ACC112 (cell line): ENCODE measurements at regions not wholly inside any gene's neighbourhood (a gene's known extent, or its start where the extent isn't known, plus 50 kb on each side); places are given as distances from the start of the nearest gene placed in this dataset.

Source experiments
- H2AFZ ChIP-seq: fragments of 200-600 bp; sonication (generic); one replicate; pipeline ENCODE4 v1.6.0; 2017; ENCODE audit warnings: antibody characterized with exemption, low read length; ENCODE audit not compliant: unreplicated experiment
- H3K27ac ChIP-seq: fragments of 200-600 bp; sonication (generic); 2 replicates; pipeline ENCODE4 v1.5.1; 2014; ENCODE audit warnings: low read depth, mild to moderate bottlenecking, antibody characterized with exemption, low read length, moderate library complexity
- H3K27me3 ChIP-seq: fragments of 200-600 bp; sonication (generic); 2 replicates; pipeline ENCODE4 v1.6.1; 2014; ENCODE audit warnings: mild to moderate bottlenecking, antibody characterized with exemption, low read length, moderate library complexity, mixed read lengths; ENCODE audit not compliant: insufficient read depth
- H3K36me3 ChIP-seq: fragments of 200-600 bp; sonication (generic); 2 replicates; pipeline ENCODE4 v1.6.1; 2016; ENCODE audit warnings: mild to moderate bottlenecking, antibody characterized with exemption, low read length, moderate library complexity, mixed read lengths; ENCODE audit not compliant: insufficient read depth
- H3K4me1 ChIP-seq: fragments of 200-600 bp; sonication (generic); one replicate; pipeline ENCODE4 v1.6.1; 2016; ENCODE audit warnings: low read length, mixed read lengths; ENCODE audit not compliant: insufficient read depth, unreplicated experiment, control insufficient read depth
- H3K4me3 ChIP-seq: fragments of 200-600 bp; sonication (generic); 2 replicates; pipeline ENCODE4 v1.5.1; 2014; ENCODE audit warnings: mild to moderate bottlenecking, low read depth, low read length
- H3K79me2 ChIP-seq: fragments of 200-600 bp; sonication (generic); one replicate; pipeline ENCODE4 v1.6.0; 2016; ENCODE audit warnings: low read length; ENCODE audit not compliant: control insufficient read depth, unreplicated experiment, insufficient read depth

- H3K27ac ChIP-seq = no peak overlapping the region
- H3K4me3 ChIP-seq = no peak overlapping the region
- H3K27me3 ChIP-seq = peaks cover 20% of the 10 kb centered on the region; the same call in 1 of the 2 replicates
- H3K36me3 ChIP-seq = no peaks in the 10 kb centered on the region
- no peak overlapping the region for H2AFZ ChIP-seq
- peaks cover 2% of the 10 kb centered on the region for H3K4me1 ChIP-seq
- no peaks in the 10 kb centered on the region for H3K79me2 ChIP-seq
Observed at GRCh38 chr11:112369916-112370315, 109.3 kb upstream of the PLET1 start.

DNA sequence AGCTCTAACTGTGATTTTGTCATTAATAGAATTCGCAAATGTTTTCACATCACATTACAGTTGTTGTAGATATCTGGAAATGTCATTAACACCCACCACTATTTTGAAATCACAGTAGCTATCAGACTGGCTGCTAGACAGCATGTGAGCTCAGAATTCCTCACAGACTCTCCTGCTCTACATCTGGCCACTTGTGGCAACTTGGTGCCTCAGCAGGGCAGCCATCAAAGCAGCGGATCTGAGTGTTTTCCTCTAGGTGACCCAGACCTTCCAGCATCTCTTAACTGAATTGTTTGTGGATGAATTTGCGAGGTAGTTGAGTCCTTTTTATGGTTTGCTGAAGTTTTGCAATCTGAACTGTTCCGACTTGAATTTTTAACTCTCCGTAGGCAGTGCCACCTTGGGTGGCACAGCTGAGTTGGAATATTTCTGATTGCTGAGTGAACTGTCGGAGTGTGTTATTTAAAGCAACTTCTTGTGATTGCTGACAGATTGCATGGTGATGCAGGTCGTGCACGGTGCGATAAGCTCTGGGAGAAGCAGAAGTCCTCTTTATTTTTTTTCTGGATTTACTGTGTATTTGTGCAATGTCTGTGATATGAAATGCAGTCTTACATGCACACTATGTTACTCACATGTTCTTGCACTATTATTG, 114.0 kb upstream of the PLET1 start:
- H2AFZ ChIP-seq = no peak overlapping the region
- H3K4me3 ChIP-seq = no peak overlapping the region
- no peaks in the 10 kb centered on the region for H3K79me2 ChIP-seq
- peaks cover 27% of the 10 kb centered on the region; the same call in 1 of the 2 replicates for H3K27me3 ChIP-seq
- no peaks in the 10 kb centered on the region for H3K4me1 ChIP-seq
- H3K27ac ChIP-seq = no peak overlapping the region
- H3K36me3 ChIP-seq = no peaks in the 10 kb centered on the region

DNA sequence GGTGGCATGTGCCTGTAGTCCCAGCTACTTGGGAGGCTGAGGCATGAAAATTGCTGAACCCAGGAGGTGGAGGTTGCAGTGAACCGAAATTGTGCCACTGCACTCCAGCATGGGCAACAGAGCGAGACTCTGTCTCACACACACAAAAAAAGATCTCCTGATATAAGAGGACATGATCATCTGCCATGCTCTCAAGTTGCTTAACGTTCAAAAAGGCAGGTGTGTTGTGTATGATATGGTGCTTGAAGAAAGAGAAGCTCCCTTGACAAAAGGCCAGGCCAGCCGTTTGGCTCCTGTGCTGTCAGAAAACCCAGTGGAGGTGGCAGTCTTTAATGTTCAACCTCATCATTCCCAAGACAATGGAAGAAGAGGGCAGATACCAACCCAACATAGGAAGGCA, 117.3 kb upstream of the PLET1 start:
- H3K4me1 ChIP-seq = no peaks in the 10 kb centered on the region
- H3K79me2 ChIP-seq = no peaks in the 10 kb centered on the region
- no peaks in the 10 kb centered on the region for H3K36me3 ChIP-seq
- no peak overlapping the region for H3K27ac ChIP-seq
- H3K4me3 ChIP-seq = no peak overlapping the region
- H3K27me3 ChIP-seq = peaks cover 19% of the 10 kb centered on the region; the same call in 1 of the 2 replicates
- H2AFZ ChIP-seq = no peak overlapping the region

DNA sequence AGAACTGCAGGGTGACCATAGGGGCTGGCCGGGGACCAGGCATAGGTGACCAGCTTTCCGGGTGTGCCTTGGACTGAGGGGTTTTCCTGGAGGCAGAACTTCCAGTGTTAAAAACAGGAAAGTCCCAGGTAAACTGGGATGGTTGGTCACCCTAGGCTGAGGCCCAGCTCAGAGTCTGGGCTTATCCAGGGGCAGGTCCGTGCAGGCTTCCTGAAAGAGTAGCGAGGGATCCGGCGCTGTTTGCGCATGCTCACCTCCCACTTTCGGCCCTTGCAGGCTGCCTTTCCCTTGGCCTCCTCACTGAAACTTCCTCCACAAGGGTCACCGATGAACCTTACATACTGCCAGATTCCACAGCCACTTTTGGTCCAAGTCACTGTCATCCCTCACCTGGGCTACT, 119.8 kb upstream of the PLET1 start:
- no peaks in the 10 kb centered on the region for H3K36me3 ChIP-seq
- H3K4me3 ChIP-seq = no peak overlapping the region
- no peaks in the 10 kb centered on the region for H3K79me2 ChIP-seq
- H3K27me3 ChIP-seq = peaks cover 8% of the 10 kb centered on the region; the same call in 1 of the 2 replicates
- H3K27ac ChIP-seq = no peak overlapping the region
- H3K4me1 ChIP-seq = no peaks in the 10 kb centered on the region
- no peak overlapping the region for H2AFZ ChIP-seq

DNA sequence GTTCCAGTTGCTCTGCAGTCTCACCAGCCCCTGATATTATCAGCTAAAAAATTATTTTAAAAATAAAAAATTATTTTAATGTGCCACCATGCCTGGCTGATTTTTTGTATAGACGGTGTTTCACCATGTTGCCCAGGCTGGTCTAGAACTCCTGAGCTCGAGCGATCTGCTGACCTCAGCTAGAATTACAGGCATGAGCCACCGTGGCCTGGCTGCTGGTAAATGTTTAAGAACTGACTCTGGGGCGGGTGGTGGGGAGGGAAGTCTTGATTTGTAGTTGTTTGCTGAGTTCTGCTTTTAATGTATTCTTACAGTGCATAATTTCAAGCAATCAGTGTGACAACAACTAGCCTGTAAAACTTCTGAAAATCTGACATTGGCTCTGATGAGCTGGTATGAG, 120.9 kb upstream of the PLET1 start:
- no peak overlapping the region for H2AFZ ChIP-seq
- H3K4me3 ChIP-seq = no peak overlapping the region
- peaks cover 8% of the 10 kb centered on the region; the same call in 1 of the 2 replicates for H3K27me3 ChIP-seq
- H3K4me1 ChIP-seq = no peaks in the 10 kb centered on the region
- H3K36me3 ChIP-seq = no peaks in the 10 kb centered on the region
- no peak overlapping the region for H3K27ac ChIP-seq
- H3K79me2 ChIP-seq = no peaks in the 10 kb centered on the region

DNA sequence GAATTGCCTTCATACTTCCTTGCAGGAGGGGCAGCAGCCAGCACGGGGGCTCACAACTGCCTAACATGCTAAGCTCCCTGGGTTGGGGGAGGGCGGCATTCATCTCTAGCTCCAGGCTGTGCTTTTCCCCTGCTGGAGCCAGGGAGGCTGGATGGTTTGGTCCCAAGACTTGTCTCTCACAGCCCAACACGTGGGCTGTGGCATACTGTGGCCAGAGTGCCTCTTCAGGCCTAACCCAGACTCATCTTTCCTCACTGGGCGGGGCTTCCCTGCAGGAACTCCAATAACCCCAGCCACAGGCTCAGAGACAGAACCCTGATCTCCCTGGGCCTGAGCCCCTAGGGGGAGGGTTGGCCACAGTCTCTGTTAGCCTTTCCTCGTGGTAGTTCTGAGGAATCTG, 121.9 kb upstream of the PLET1 start:
- no peak overlapping the region for H2AFZ ChIP-seq
- H3K27me3 ChIP-seq = 0 out of 2 replicates have a peak, but pooled peaks cover 4% of the 10 kb centered on the region
- no peak overlapping the region for H3K4me3 ChIP-seq
- no peaks in the 10 kb centered on the region for H3K79me2 ChIP-seq
- no peaks in the 10 kb centered on the region for H3K36me3 ChIP-seq
- no peaks in the 10 kb centered on the region for H3K4me1 ChIP-seq
- H3K27ac ChIP-seq = no peak overlapping the region

DNA sequence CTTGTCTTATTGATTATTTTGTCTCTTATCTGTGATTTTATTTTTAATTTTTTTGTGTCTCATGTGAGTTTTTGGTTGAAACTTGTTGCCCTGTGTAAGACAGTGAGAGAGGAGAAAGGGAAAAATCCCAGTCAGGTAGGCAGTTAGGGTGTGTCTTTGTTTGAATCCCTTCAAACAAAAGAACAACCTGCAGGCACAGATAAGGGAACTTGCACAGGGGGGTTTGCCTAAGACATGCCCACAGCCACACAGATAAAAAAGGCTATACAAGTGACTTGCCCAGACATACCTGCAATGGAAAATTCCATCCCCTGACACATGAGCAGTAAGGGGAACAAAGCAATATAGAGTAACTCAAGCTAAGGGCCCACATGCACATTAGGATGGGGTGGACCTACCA, 127.8 kb upstream of the PLET1 start:
- Histone ChIP-seq H3K4me3 (no peak overlapping the region), H3K36me3 (no peaks in the 10 kb centered on the region), H2AFZ (no peak overlapping the region), H3K79me2 (no peaks in the 10 kb centered on the region), H3K27me3 (peaks cover 36% of the 10 kb centered on the region), H3K27ac (no peak overlapping the region), H3K4me1 (no peaks in the 10 kb centered on the region)

GRCh38 chr11:112391086-112391485, 130.4 kb upstream of the PLET1 start:
- H3K36me3 ChIP-seq = no peaks in the 10 kb centered on the region
- H3K79me2 ChIP-seq = no peaks in the 10 kb centered on the region
- H3K27me3 ChIP-seq = peaks cover 36% of the 10 kb centered on the region
- no peak overlapping the region for H3K27ac ChIP-seq
- H3K4me1 ChIP-seq = no peaks in the 10 kb centered on the region
- no peak overlapping the region for H2AFZ ChIP-seq
- no peak overlapping the region for H3K4me3 ChIP-seq

DNA sequence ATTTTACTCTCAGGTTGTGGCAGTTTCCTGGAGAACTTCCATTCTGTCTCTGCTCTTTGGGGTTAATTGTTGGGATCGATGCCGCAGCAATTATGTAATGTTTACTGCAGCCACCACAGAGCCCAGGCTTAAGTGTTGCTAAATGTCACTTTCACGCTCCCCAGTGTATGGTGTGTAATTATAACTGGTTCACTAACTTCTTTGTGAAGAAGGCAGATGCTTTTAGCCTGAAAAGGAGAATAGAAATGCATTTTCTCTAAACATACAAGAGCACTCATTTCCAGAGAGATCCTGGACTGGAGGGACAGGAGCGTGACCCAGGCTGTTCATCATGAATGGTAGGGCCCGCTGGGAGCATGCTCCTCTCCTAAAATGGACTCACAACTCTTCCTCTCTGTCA, 132.2 kb upstream of the PLET1 start:
- no peaks in the 10 kb centered on the region for H3K36me3 ChIP-seq
- H3K27ac ChIP-seq = no peak overlapping the region
- H3K27me3 ChIP-seq = peaks cover 45% of the 10 kb centered on the region
- H3K79me2 ChIP-seq = no peaks in the 10 kb centered on the region
- H2AFZ ChIP-seq = no peak overlapping the region
- no peak overlapping the region for H3K4me3 ChIP-seq
- H3K4me1 ChIP-seq = no peaks in the 10 kb centered on the region

DNA sequence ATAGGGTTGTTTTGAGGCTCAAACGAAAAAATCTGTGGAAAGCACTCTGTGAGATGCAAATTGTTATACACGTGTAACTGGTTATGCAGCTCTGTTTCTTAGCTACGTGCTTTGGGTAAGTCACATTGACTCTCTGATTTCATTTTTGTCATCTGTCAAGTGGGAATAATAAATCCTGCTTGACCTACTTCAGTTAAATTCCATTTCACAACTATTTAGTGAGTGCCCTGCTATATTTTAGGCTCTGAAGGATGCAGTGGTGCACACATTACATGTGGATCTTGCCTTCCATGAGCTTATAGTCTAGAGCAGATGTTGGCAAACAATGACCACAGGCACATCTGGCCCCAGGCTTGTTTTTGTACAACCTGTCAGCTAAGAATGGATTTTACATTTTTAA, 133.6 kb upstream of the PLET1 start:
- no peak overlapping the region for H3K27ac ChIP-seq
- no peaks in the 10 kb centered on the region for H3K79me2 ChIP-seq
- H3K36me3 ChIP-seq = no peaks in the 10 kb centered on the region
- no peak overlapping the region for H2AFZ ChIP-seq
- H3K4me1 ChIP-seq = no peaks in the 10 kb centered on the region
- H3K27me3 ChIP-seq = peaks cover 58% of the 10 kb centered on the region
- H3K4me3 ChIP-seq = no peak overlapping the region

DNA sequence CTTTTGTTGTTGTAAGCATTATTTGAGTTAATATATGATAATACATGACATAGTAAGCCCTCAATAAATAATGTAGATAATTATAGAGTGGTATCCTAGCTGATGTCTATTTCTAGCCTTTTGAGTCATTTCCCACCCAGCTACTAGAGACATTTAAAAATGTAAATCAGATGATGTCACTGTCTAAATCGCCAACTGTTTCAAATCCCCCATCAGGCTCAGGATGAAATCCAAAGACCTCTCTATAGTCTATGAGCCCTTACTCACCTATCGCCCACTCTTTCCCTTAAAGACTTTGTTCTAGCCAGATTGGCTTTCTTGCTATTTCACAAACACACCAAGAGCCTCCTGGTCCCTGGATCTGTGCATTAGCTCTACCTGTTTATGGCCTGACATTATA, 135.4 kb upstream of the PLET1 start:
- Histone ChIP-seq H3K27ac (no peak overlapping the region), H3K36me3 (no peaks in the 10 kb centered on the region), H3K4me1 (no peaks in the 10 kb centered on the region), H2AFZ (no peak overlapping the region), H3K4me3 (no peak overlapping the region), H3K79me2 (no peaks in the 10 kb centered on the region), H3K27me3 (peaks cover 52% of the 10 kb centered on the region)
